ENCODE measurements at regions not wholly inside any gene's neighbourhood (a gene's known extent, or its start where the extent isn't known, plus 50 kb on each side); places are given as distances from the start of the nearest gene placed in this dataset.

DNA sequence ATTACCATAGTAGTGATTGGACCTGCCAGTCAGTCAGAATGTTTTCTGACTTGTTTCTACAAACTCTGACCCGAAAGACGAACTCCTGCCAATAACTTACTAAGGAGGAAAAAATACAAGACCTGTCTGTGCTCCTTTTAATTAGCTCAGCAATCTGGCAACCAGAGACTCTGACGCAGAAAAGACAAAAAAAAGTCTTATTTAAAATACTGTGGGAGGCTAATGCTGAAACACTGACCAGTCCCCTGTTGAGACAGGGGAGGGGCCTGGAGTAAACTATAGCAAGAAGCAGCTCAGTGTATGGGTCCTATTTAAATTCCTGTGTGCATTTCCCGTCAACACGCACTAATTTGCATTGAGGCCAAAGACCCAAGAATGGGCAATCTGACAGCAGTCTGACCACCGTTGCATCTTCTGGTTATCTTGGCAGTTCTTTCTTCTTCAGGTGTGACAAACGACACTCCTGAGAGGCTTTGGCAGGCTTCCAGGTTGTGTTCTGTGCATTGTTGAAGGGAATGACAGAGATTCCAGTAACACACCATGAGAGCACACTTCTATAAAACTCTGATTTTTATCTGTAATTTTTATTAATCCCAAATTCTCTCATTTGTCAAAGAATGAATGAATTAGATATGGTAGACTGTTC, 1114.3 kb downstream of the IGSF11 start:
- TF ChIP-seq, protein P1, sequence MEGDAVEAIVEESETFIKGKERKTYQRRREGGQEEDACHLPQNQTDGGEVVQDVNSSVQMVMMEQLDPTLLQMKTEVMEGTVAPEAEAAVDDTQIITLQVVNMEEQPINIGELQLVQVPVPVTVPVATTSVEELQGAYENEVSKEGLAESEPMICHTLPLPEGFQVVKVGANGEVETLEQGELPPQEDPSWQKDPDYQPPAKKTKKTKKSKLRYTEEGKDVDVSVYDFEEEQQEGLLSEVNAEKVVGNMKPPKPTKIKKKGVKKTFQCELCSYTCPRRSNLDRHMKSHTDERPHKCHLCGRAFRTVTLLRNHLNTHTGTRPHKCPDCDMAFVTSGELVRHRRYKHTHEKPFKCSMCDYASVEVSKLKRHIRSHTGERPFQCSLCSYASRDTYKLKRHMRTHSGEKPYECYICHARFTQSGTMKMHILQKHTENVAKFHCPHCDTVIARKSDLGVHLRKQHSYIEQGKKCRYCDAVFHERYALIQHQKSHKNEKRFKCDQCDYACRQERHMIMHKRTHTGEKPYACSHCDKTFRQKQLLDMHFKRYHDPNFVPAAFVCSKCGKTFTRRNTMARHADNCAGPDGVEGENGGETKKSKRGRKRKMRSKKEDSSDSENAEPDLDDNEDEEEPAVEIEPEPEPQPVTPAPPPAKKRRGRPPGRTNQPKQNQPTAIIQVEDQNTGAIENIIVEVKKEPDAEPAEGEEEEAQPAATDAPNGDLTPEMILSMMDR (IDR thresholded peaks at IDR 0.05), result no peak
- TF ChIP-seq POLR2AphosphoS5 (IDR thresholded peaks at IDR 0.05), result no peak
- TF ChIP-seq POLR2A (IDR thresholded peaks at IDR 0.05), result no peak

Data from prostate gland (tissue), 2 donors.